H1 (cell line): ENCODE measurements at regions not wholly inside any gene's neighbourhood (a gene's known extent, or its start where the extent isn't known, plus 50 kb on each side); places are given as distances from the start of the nearest gene placed in this dataset.

ENCODE experiments used
- CTCF ChIA-PET: fragments of 300-600 bp; sonication (Branson Sonifier 250); formaldehyde crosslinking; loops from one replicate; lab custom pipeline; 2021; ENCODE audit not compliant: partially characterized antibody; lab: Charles Lee
- POLR2A ChIA-PET: fragments of 300-600 bp; sonication (Branson Sonifier 250); formaldehyde crosslinking; loops from one replicate; lab custom pipeline; 2021; ENCODE audit warnings: inconsistent platforms; ENCODE audit not compliant: partially characterized antibody; lab: Charles Lee
- DNase-seq, 2 experiments: peaks; one replicate each; pipeline versions ENCODE4 v3.0.0 to v3.0.0-alpha.2; 2010 to 2022; ENCODE audit warnings: low spot score in 2 of 2, low read depth in 1 of 2, mixed read lengths in 1 of 2
- FAIRE-seq: peaks from 2 replicates; lab custom pipeline; 2011; peaks lifted over from hg19 to GRCh38; lab: Jason Lieb, UNC
- H2AFZ ChIP-seq: 2 replicates; pipeline ENCODE4 v1.8.1; 2012; ENCODE audit warnings: low read length, inconsistent platforms
- H2AK5ac ChIP-seq: 2 replicates; pipeline ENCODE4 v1.6.1; 2013; ENCODE audit warnings: low read depth, low read length
- H2BK120ac ChIP-seq: replicated peaks from 2 replicates; pipeline ENCODE3; 2013; ENCODE audit warnings: low read depth, low read length, inconsistent platforms
- H2BK12ac ChIP-seq: 2 replicates; pipeline ENCODE4 v1.6.1; 2013; ENCODE audit warnings: low read depth, low read length
- H2BK15ac ChIP-seq: 2 replicates; pipeline ENCODE4 v1.6.1; 2013; ENCODE audit warnings: low read length
- H2BK20ac ChIP-seq: 2 replicates; pipeline ENCODE4 v1.6.1; 2013; ENCODE audit warnings: low read length
- H2BK5ac ChIP-seq: 2 replicates; pipeline ENCODE4 v1.6.1; 2013; ENCODE audit warnings: low read depth, low read length
- H3K14ac ChIP-seq: 2 replicates; pipeline ENCODE4 v1.6.1; 2013; ENCODE audit warnings: inconsistent platforms; ENCODE audit not compliant: insufficient read length
- H3K18ac ChIP-seq: 2 replicates; pipeline ENCODE4 v1.6.1; 2013; ENCODE audit warnings: low read length; ENCODE audit errors: extremely low read depth
- H3K23ac ChIP-seq: 2 replicates; pipeline ENCODE4 v1.6.1; 2013; ENCODE audit warnings: inconsistent platforms; ENCODE audit not compliant: insufficient read length
- H3K23me2 ChIP-seq: 2 replicates; pipeline ENCODE4 v1.6.1; 2013; ENCODE audit warnings: low read depth, low read length
- H3K27ac ChIP-seq: 2 replicates; pipeline ENCODE4 v1.6.1; 2011; ENCODE audit warnings: low read depth, low read length, inconsistent platforms
- H3K27me3 ChIP-seq, 4 experiments: replicated peaks in 1 of 4; 1 replicate in 1 of 4; 2 replicates in 3 of 4; pipeline versions ENCODE4 v1.6.1 to v1.8.1; 2011 to 2013; ENCODE audit warnings: low read length in 3 of 4, mild to moderate bottlenecking in 3 of 4, inconsistent platforms in 2 of 4, mixed read lengths in 2 of 4, moderate library complexity in 1 of 4; ENCODE audit not compliant: control insufficient read depth in 3 of 4, insufficient read depth in 3 of 4; ENCODE audit errors: extremely low read depth in 1 of 4
- H3K36me3 ChIP-seq, 4 experiments: 2 replicates each; pipeline versions ENCODE4 v1.6.1 to v1.8.1; 2011 to 2013; ENCODE audit warnings: mild to moderate bottlenecking in 4 of 4, low read length in 3 of 4, moderate library complexity in 2 of 4, control low read depth in 1 of 4, inconsistent platforms in 1 of 4; ENCODE audit not compliant: insufficient read depth in 4 of 4, control insufficient read depth in 2 of 4
- H3K4ac ChIP-seq: replicated peaks from 2 replicates; pipeline ENCODE3; 2013; ENCODE audit warnings: low read length, low read depth, mixed read lengths, inconsistent platforms; ENCODE audit not compliant: insufficient read length
- H3K4me1 ChIP-seq, 4 experiments: replicated peaks in 1 of 4; 1 replicate in 1 of 4; 2 replicates in 3 of 4; pipeline versions ENCODE4 v1.6.1 to v1.8.1; 2011 to 2013; ENCODE audit warnings: low read length in 3 of 4, inconsistent platforms in 2 of 4, mixed read lengths in 1 of 4; ENCODE audit not compliant: insufficient read depth in 4 of 4, control insufficient read depth in 3 of 4
- H3K4me2 ChIP-seq, 2 experiments: 2 replicates each; pipeline versions ENCODE4 v1.6.1 to v1.8.1; 2011 to 2013; ENCODE audit warnings: low read depth in 2 of 2, low read length in 2 of 2, control low read depth in 1 of 2, inconsistent platforms in 1 of 2, mild to moderate bottlenecking in 1 of 2; ENCODE audit not compliant: insufficient read depth in 1 of 2
- H3K4me3 ChIP-seq, 4 experiments: fragments of 200-600, 300-600 bp in 1 of 4; sonication (generic), shearing (Covaris generic), sonication (Bioruptor Twin) in 1 of 4; 2 replicates each; pipeline versions ENCODE4 v1.5.1 to v1.8.1; 2011 to 2016; ENCODE audit warnings: low read length in 4 of 4, low read depth in 3 of 4, control low read depth in 2 of 4, inconsistent platforms in 2 of 4, mild to moderate bottlenecking in 2 of 4, mixed read lengths in 1 of 4, moderate library complexity in 1 of 4; ENCODE audit not compliant: insufficient read depth in 2 of 4; ENCODE audit errors: extremely low read depth in 1 of 4
- H3K56ac ChIP-seq: replicated peaks from 2 replicates; pipeline ENCODE3; 2013; ENCODE audit warnings: low read depth, mild to moderate bottlenecking, mixed read lengths, low read length, inconsistent platforms; ENCODE audit not compliant: insufficient read length
- H3K79me1 ChIP-seq: 2 replicates; pipeline ENCODE4 v1.6.1; 2013; ENCODE audit warnings: low read depth, low read length, control low read depth
- H3K79me2 ChIP-seq, 2 experiments: 2 replicates each; pipeline versions ENCODE4 v1.6.1 to v1.8.1; 2012 to 2013; ENCODE audit warnings: low read length in 2 of 2, mild to moderate bottlenecking in 2 of 2, inconsistent platforms in 1 of 2; ENCODE audit not compliant: insufficient read depth in 2 of 2, control insufficient read depth in 1 of 2
- H3K9ac ChIP-seq, 4 experiments: replicated peaks in 1 of 4; 1 replicate in 1 of 4; 2 replicates in 3 of 4; pipeline versions ENCODE4 v1.6.1 to v1.8.1; 2011 to 2013; ENCODE audit warnings: low read depth in 3 of 4, low read length in 3 of 4, control low read depth in 2 of 4, mild to moderate bottlenecking in 2 of 4, moderate library complexity in 2 of 4, inconsistent platforms in 1 of 4; ENCODE audit errors: extremely low read depth in 1 of 4
- H3K9me3 ChIP-seq, 2 experiments: 2 replicates each; pipeline versions ENCODE4 v1.6.1 to v1.8.1; 2012 to 2013; ENCODE audit warnings: mild to moderate bottlenecking in 2 of 2, moderate library complexity in 2 of 2, control low read depth in 1 of 2, inconsistent platforms in 1 of 2, low read depth in 1 of 2, low read length in 1 of 2, mixed read lengths in 1 of 2; ENCODE audit not compliant: insufficient read depth in 2 of 2
- H4K20me1 ChIP-seq, 2 experiments: replicated peaks in 1 of 2; 2 replicates each; pipeline versions ENCODE3 to v1.8.1; 2011 to 2013; ENCODE audit warnings: inconsistent platforms in 2 of 2, low read length in 2 of 2, mild to moderate bottlenecking in 1 of 2; ENCODE audit not compliant: insufficient read depth in 2 of 2, control insufficient read depth in 1 of 2
- H4K5ac ChIP-seq: 2 replicates; pipeline ENCODE4 v1.6.1; 2013; ENCODE audit warnings: low read length, low read depth, mixed read lengths, inconsistent platforms; ENCODE audit not compliant: insufficient read length
- H4K8ac ChIP-seq: 2 replicates; pipeline ENCODE4 v1.8.0; 2013; ENCODE audit warnings: mild to moderate bottlenecking, moderate library complexity, low read length, inconsistent platforms; ENCODE audit not compliant: insufficient read depth; ENCODE audit errors: extremely low read depth
- H4K91ac ChIP-seq: replicated peaks from 2 replicates; pipeline ENCODE3; 2013; ENCODE audit warnings: low read length, mixed read lengths, inconsistent platforms; ENCODE audit not compliant: insufficient read length
- CHD7 ChIP-seq: fragments of 300-600 bp; sonication (generic); IDR thresholded peaks from 2 replicates; pipeline ENCODE4 v1.7.1; 2012; ENCODE audit warnings: low read length, moderate library complexity, mild to moderate bottlenecking, inconsistent platforms; ENCODE audit not compliant: insufficient replicate concordance
- WGBS, 2 experiments: shearing (Covaris generic) in 1 of 2; methylation state at CpG; one replicate each; pipeline versions ENCODE4 v1.1.6 to v1.1.7; 2013 to 2015; ENCODE audit warnings: low lambda C conversion rate in 2 of 2, mixed read lengths in 2 of 2, inconsistent platforms in 1 of 2, low coverage in 1 of 2, missing lambda C conversion rate in 1 of 2; ENCODE audit not compliant: insufficient replicate concordance in 2 of 2, insufficient coverage in 1 of 2, insufficient read length in 1 of 2; ENCODE audit errors: extremely low coverage in 1 of 2, missing lambda C conversion rate in 1 of 2; 5-methylcytosine and 5-hydroxymethylcytosine counted together

GRCh38 chr4:136551753-136552152, 980.5 kb downstream of the PCDH18 start:
- Histone ChIP-seq H2AK5ac (no peak overlapping the region), H3K27ac (no peak overlapping the region), H2BK5ac (no peak overlapping the region), H3K36me3 (no peaks in the 10 kb centered on the region), H3K79me2 (no peaks in the 10 kb centered on the region), H3K4ac (no peak overlapping the region), H2AFZ (no peak overlapping the region), H4K20me1 (no peaks in the 10 kb centered on the region), H3K4me3 (no peak overlapping the region), H3K27me3 (no peaks in the 10 kb centered on the region), H4K91ac (no peak overlapping the region), H4K8ac (no peak overlapping the region), H3K18ac (no peak overlapping the region), H3K9ac (no peak overlapping the region), H3K4me1 (no peaks in the 10 kb centered on the region), H2BK12ac (no peak overlapping the region), H3K14ac (no peak overlapping the region), H3K56ac (no peak overlapping the region), H3K23ac (no peak overlapping the region), H2BK120ac (no peak overlapping the region), H2BK20ac (no peak overlapping the region), H3K79me1 (no peaks in the 10 kb centered on the region), H3K4me2 (no peak overlapping the region), H3K9me3 (no peaks in the 10 kb centered on the region), H2BK15ac (no peak overlapping the region), H3K23me2 (no peaks in the 10 kb centered on the region), H4K5ac (no peak overlapping the region)
- DNase-seq, result no peak
- ChIA-PET POLR2A (no interaction called here), CTCF (no interaction called here)
- FAIRE-seq, result no peak
- WGBS, 2 experiments, result 80% methylated on average over 1 of the region's 1 CpG; no CpG with 5 or more reads in 1 of the 2 experiments
- TF ChIP-seq CHD7, result no peak
